GM12873 (cell line): ENCODE measurements at regions not wholly inside any gene's neighbourhood (a gene's known extent, or its start where the extent isn't known, plus 50 kb on each side); places are given as distances from the start of the nearest gene placed in this dataset.

Source experiments
- TF ChIP-seq, protein P1 (sequence below): IDR thresholded peaks from 2 replicates; pipeline ENCODE4 v1.5.1; 2012; ENCODE audit warnings: low read depth, mild to moderate bottlenecking, moderate library complexity, low read length, control low read depth; ENCODE audit not compliant: insufficient read depth; ENCODE audit errors: missing control alignments

DNA sequence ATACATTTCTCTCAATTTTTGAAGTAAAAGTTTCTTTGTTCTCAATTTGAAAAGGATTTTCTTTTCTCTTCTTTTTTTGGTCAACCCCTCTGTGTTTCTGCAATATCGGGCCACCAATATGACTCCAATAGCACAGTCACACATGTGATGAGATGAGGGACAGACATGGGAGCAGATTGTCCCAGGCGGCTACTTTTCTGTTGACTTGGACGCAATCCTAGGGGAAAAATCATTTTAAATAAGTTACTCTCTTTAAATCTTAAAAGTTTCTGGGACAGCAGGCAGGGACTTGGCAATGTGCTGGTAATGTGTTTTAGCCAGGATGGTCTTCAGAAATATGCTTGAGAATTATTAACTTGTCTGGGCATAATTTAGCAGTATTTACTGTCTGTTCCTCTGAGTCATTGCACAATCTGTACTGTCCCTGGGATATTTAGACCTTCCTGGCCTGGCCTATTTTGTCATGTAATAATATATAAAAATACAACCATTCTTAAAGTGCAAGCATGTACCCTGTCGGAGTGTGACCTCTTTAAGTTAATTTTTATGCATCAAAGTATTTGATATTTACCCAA lies 388.5 kb upstream of the FANCL start:
- TF ChIP-seq, protein P1, sequence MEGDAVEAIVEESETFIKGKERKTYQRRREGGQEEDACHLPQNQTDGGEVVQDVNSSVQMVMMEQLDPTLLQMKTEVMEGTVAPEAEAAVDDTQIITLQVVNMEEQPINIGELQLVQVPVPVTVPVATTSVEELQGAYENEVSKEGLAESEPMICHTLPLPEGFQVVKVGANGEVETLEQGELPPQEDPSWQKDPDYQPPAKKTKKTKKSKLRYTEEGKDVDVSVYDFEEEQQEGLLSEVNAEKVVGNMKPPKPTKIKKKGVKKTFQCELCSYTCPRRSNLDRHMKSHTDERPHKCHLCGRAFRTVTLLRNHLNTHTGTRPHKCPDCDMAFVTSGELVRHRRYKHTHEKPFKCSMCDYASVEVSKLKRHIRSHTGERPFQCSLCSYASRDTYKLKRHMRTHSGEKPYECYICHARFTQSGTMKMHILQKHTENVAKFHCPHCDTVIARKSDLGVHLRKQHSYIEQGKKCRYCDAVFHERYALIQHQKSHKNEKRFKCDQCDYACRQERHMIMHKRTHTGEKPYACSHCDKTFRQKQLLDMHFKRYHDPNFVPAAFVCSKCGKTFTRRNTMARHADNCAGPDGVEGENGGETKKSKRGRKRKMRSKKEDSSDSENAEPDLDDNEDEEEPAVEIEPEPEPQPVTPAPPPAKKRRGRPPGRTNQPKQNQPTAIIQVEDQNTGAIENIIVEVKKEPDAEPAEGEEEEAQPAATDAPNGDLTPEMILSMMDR, result no peak

DNA sequence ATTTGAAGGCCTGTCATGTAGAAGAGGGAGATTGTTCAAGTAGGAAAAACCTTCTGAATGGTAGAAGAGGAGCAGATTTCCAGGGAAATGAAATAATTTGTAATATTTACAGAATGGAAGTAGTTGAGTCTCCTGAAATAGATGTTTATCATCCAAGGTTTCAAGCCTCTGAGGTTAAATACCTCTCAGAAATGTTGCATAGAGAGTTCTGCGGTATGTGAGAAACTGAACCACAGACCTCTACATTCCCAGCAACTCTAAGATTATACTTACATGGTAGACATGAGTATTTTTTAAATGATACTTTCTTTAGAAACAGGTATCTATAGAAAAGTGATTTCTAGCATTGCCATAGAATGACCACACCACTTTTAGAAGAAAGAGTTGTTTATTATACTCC lies 379.8 kb upstream of the FANCL start:
- TF ChIP-seq, protein P1, result no peak

DNA sequence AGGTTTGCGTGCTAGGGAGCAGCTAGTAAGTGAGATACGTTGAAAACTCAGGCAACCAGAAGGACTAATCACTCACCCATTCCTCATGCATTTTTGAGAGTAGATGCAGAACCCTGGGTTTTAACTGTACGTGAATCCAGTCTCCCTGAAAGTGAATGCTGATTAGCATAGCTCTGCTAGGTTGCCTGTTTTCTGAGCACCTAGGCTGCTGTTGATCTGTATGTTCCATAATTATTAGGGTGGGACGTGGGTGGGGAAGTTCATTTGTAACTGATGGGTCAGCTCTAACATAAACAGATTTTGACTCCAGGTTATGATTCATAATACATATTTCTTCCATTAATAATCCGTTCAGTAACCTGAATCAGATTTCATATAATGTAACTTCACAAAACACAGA lies 379.0 kb upstream of the FANCL start:
- TF ChIP-seq, protein P1, result no peak

DNA sequence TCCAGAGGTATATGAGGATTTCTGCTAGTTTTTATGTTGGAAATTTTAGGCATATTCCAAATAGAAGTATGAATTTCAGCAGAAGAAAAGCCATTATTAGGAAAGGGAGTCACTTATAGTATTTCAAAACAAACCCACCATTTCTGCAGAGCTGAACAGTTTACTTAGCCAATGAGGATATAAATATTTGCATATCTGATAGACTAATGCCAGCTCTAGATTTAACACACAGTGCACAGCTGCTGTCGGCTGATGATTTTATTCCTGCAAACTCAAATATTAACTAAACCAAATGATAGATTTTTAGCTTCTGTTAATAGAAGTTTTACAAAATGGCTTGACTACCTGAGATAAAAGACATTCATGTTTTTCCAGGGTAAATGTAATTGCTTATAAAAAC lies 375.8 kb upstream of the FANCL start:
- TF ChIP-seq, protein P1, result no peak

DNA sequence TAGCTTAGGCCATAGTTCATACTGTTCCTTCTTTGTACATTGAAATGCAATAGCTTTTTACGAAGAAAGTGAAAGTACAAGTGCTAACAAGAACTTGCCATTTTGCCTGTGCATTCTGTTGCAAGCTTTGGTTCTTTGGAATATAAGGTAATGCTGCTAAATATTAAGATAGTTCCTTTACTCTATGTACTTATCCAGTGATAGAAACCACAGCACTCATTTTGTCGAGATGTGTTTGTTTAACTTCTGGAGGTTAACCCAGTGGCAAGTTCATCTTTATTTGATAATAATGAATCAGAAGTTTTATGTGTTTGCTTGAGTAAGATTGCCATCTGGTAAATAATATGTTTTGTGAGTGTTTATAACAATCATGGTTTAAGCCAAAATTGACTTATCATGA lies 373.1 kb upstream of the FANCL start:
- TF ChIP-seq, protein P1, result no peak

DNA sequence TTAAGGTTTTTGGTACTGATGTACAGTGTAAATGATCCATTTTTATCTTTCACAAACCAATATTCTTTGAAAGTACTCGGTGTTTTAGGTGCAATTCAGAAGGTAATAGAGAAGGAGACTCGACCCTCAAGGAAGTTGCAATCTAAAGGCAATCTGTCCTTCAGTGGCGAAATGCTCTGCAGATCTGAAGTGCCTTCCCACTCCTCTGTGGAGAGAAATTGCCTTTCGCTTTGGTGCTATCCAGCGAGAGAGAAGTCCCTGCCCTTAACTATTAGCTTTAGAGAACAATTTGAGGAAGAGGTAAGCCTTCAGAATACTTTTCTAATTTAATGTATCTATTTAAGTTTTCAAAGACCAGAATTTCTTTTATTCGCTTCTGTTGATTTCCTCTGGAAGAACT lies 371.8 kb upstream of the FANCL start:
- TF ChIP-seq, protein P1, result no peak

DNA sequence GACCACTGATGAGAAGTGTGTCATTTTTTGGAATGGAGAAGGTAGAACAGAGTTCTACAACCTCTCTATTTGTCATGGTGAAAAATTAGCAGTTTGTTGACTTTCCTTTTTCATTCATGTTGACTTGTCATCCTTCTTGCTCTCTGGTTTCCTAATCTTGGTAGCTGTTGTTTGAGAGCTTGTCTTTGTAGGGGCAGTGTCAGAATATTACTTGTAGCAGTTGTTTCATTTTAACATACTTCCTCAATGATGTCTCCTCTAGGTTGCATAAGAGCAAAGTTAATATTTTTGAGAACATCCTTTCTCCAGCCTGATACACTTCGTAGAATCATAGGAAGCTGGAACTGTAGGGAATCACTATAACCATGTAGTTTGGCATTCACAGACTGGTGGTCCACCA lies 368.2 kb upstream of the FANCL start:
- TF ChIP-seq, protein P1, result no peak

DNA sequence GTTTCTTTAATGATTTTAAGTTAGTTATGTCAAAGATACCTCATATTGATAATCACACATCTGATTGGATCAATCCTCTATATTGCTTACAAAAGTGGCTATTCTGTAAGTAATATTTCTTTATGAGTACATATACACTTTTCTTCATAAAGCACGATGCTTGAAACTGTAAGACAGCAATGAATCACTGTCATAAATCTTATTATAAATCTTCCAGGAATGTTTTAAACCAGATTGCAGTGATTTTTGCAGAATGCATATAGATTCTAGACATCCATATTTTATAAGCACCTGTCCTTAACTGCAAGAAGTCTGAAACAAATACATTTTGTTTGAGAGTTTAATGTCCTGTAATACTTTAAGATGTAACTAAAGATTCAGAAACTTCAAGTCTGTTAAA lies 367.0 kb upstream of the FANCL start:
- TF ChIP-seq, protein P1, result no peak
